Peyer's patch (tissue), 4 donors: ENCODE measurements at regions not wholly inside any gene's neighbourhood (a gene's known extent, or its start where the extent isn't known, plus 50 kb on each side); places are given as distances from the start of the nearest gene placed in this dataset.

ENCODE experiments used
- DNase-seq, 3 donors: peaks; one replicate each; pipeline ENCODE4 v3.0.0-alpha.2; 2017 to 2019
- H3K27ac ChIP-seq, 4 donors: fragments of 200-600 bp; sonication (generic); one replicate each; pipeline ENCODE4 v1.5.1; 2016 to 2019
- H3K27me3 ChIP-seq, 2 donors: fragments of 200-600 bp; sonication (generic); one replicate each; pipeline ENCODE4 v1.5.1; 2019
- H3K36me3 ChIP-seq, 3 donors: fragments of 200-600 bp; sonication (generic); one replicate each; pipeline ENCODE4 v1.5.1; 2016 to 2019
- H3K4me1 ChIP-seq, 4 donors: fragments of 200-600 bp; sonication (generic); one replicate each; pipeline ENCODE4 v1.5.1; 2016 to 2019
- H3K4me3 ChIP-seq, 4 donors: fragments of 200-600 bp; sonication (generic); 1 replicate in 3 of 4; 2 replicates in 1 of 4; pipeline ENCODE4 v1.5.1; 2016 to 2019; ENCODE audit warnings: mild to moderate bottlenecking in 1 of 4
- H3K9me3 ChIP-seq, 4 donors: fragments of 200-600 bp; sonication (generic); one replicate each; pipeline ENCODE4 v1.5.1; 2016 to 2019; ENCODE audit warnings: mild to moderate bottlenecking in 1 of 4
- CTCF ChIP-seq, 6 experiments: fragments of 450-650 bp in 4 of 6; fragments of 200-600 bp in 2 of 6; sonication (generic) in 1 of 6; IDR thresholded peaks; one replicate each; pipeline ENCODE4 v1.5.1; 2017 to 2019; ENCODE audit warnings: antibody characterized with exemption in 6 of 6, mild to moderate bottlenecking in 3 of 6, moderate library complexity in 1 of 6
- POLR2A ChIP-seq, 2 donors: fragments of 450-650 bp; IDR thresholded peaks; one replicate each; pipeline ENCODE4 v1.5.1; 2017; ENCODE audit warnings: antibody characterized with exemption in 2 of 2, mild to moderate bottlenecking in 2 of 2, moderate library complexity in 2 of 2

GRCh38 chr1:90391126-90391525, 326.0 kb downstream of the BARHL2 start:
- H3K4me1 ChIP-seq: no peaks in the 10 kb centered on the region
- H3K36me3 ChIP-seq: no peaks in the 10 kb centered on the region
- H3K27me3 ChIP-seq: no peaks in the 10 kb centered on the region
- no peak for DNase-seq
- no peak for TF ChIP-seq CTCF (IDR thresholded peaks at IDR 0.05)
- no peak for TF ChIP-seq POLR2A (IDR thresholded peaks at IDR 0.05)
- H3K4me3 ChIP-seq: no peak overlapping the region
- H3K9me3 ChIP-seq: no peaks in the 10 kb centered on the region
- H3K27ac ChIP-seq: no peak overlapping the region

- no peak overlapping the region for H3K27ac ChIP-seq
- H3K4me1 ChIP-seq: no peaks in the 10 kb centered on the region
- no peak overlapping the region for H3K4me3 ChIP-seq
- H3K36me3 ChIP-seq: no peaks in the 10 kb centered on the region
- TF ChIP-seq POLR2A (IDR thresholded peaks at IDR 0.05): no peak
- TF ChIP-seq CTCF (IDR thresholded peaks at IDR 0.05): no peak
- H3K9me3 ChIP-seq: no peaks in the 10 kb centered on the region
- H3K27me3 ChIP-seq: no peaks in the 10 kb centered on the region
- DNase-seq: no peak
Measured at GRCh38 chr1:90387805-90388204, 329.3 kb downstream of the BARHL2 start.

GRCh38 chr1:90386899-90387720, 330.0 kb downstream of the BARHL2 start:
- no peak for TF ChIP-seq CTCF (IDR thresholded peaks at IDR 0.05)
- TF ChIP-seq POLR2A (IDR thresholded peaks at IDR 0.05): no peak
- H3K27ac ChIP-seq: no peak overlapping the region
- H3K27me3 ChIP-seq: no peaks in the 10 kb centered on the region
- H3K4me3 ChIP-seq: no peak overlapping the region
- no peak for DNase-seq
- H3K9me3 ChIP-seq: no peaks in the 10 kb centered on the region
- no peaks in the 10 kb centered on the region for H3K4me1 ChIP-seq
- no peaks in the 10 kb centered on the region for H3K36me3 ChIP-seq

GRCh38 chr1:90384193-90384592, 332.9 kb downstream of the BARHL2 start:
- no peaks in the 10 kb centered on the region for H3K27me3 ChIP-seq
- H3K4me3 ChIP-seq: no peak overlapping the region
- TF ChIP-seq POLR2A (IDR thresholded peaks at IDR 0.05) (no peak), CTCF (IDR thresholded peaks at IDR 0.05) (no peak)
- no peak overlapping the region for H3K27ac ChIP-seq
- H3K36me3 ChIP-seq: no peaks in the 10 kb centered on the region
- no peaks in the 10 kb centered on the region for H3K9me3 ChIP-seq
- DNase-seq: no peak
- no peaks in the 10 kb centered on the region for H3K4me1 ChIP-seq

- Histone ChIP-seq H3K4me3 (no peak overlapping the region), H3K4me1 (no peaks in the 10 kb centered on the region), H3K27ac (no peak overlapping the region), H3K36me3 (no peaks in the 10 kb centered on the region), H3K9me3 (no peaks in the 10 kb centered on the region), H3K27me3 (no peaks in the 10 kb centered on the region)
- TF ChIP-seq CTCF (IDR thresholded peaks at IDR 0.05): no peak
- no peak for TF ChIP-seq POLR2A (IDR thresholded peaks at IDR 0.05)
- no peak for DNase-seq
Measured at GRCh38 chr1:90382161-90382560, 334.9 kb downstream of the BARHL2 start.
